ENCODE measurements at regions not wholly inside any gene's neighbourhood (a gene's known extent, or its start where the extent isn't known, plus 50 kb on each side); places are given as distances from the start of the nearest gene placed in this dataset.

GRCh38 chr21:14864211-14865021 lies 200.4 kb downstream of the NRIP1 start:
- H3K9ac ChIP-seq (ENCODE audit: low read length): no peak overlapping the region

GRCh38 chr21:14863745-14864210 lies 201.0 kb downstream of the NRIP1 start:
- H3K4me1 ChIP-seq (ENCODE audit: control insufficient read depth, insufficient read depth, low read length): no peaks in the 10 kb centered on the region
- no peak overlapping the region for H3K4me3 ChIP-seq (ENCODE audit: low read length)
- no peak overlapping the region for H3K9ac ChIP-seq (ENCODE audit: low read length)
- no peaks in the 10 kb centered on the region for H3K27me3 ChIP-seq (ENCODE audit: control insufficient read depth, insufficient read depth, low read length)
- H3K27ac ChIP-seq (ENCODE audit: low read depth, low read length): no peak overlapping the region
- H3K36me3 ChIP-seq (ENCODE audit: control insufficient read depth, insufficient read depth, low read length): no peaks in the 10 kb centered on the region

More at GRCh38 chr21:14864211-14865021, 200.4 kb downstream of the NRIP1 start:
- H3K27me3 ChIP-seq (ENCODE audit: control insufficient read depth, insufficient read depth, low read length): no peaks in the 10 kb centered on the region
- H3K27ac ChIP-seq (ENCODE audit: low read depth, low read length): no peak overlapping the region
- H3K4me3 ChIP-seq (ENCODE audit: low read length): no peak overlapping the region
- H3K36me3 ChIP-seq (ENCODE audit: control insufficient read depth, insufficient read depth, low read length): no peaks in the 10 kb centered on the region
- no peaks in the 10 kb centered on the region for H3K4me1 ChIP-seq (ENCODE audit: control insufficient read depth, insufficient read depth, low read length)

- no peak overlapping the region for H3K9ac ChIP-seq (ENCODE audit: low read length)
- H3K4me1 ChIP-seq (ENCODE audit: control insufficient read depth, insufficient read depth, low read length): no peaks in the 10 kb centered on the region
- H3K27me3 ChIP-seq (ENCODE audit: control insufficient read depth, insufficient read depth, low read length): no peaks in the 10 kb centered on the region
- no peaks in the 10 kb centered on the region for H3K36me3 ChIP-seq (ENCODE audit: control insufficient read depth, insufficient read depth, low read length)
- H3K4me3 ChIP-seq (ENCODE audit: low read length): no peak overlapping the region
- H3K27ac ChIP-seq (ENCODE audit: low read depth, low read length): no peak overlapping the region
These were observed 201.7 kb downstream of the NRIP1 start for GRCh38 chr21:14862794-14863720.

- no peaks in the 10 kb centered on the region for H3K27me3 ChIP-seq (ENCODE audit: control insufficient read depth, insufficient read depth, low read length)
- no peak overlapping the region for H3K4me3 ChIP-seq (ENCODE audit: low read length)
- no peak overlapping the region for H3K27ac ChIP-seq (ENCODE audit: low read depth, low read length)
- H3K4me1 ChIP-seq (ENCODE audit: control insufficient read depth, insufficient read depth, low read length): no peaks in the 10 kb centered on the region
- H3K36me3 ChIP-seq (ENCODE audit: control insufficient read depth, insufficient read depth, low read length): no peaks in the 10 kb centered on the region
- no peak overlapping the region for H3K9ac ChIP-seq (ENCODE audit: low read length)
These were observed 206.5 kb downstream of the NRIP1 start for GRCh38 chr21:14858311-14858710.

- no peak overlapping the region for H3K27ac ChIP-seq (ENCODE audit: low read depth, low read length)
- no peaks in the 10 kb centered on the region for H3K36me3 ChIP-seq (ENCODE audit: control insufficient read depth, insufficient read depth, low read length)
- H3K27me3 ChIP-seq (ENCODE audit: control insufficient read depth, insufficient read depth, low read length): no peaks in the 10 kb centered on the region
- H3K9ac ChIP-seq (ENCODE audit: low read length): no peak overlapping the region
- H3K4me3 ChIP-seq (ENCODE audit: low read length): no peak overlapping the region
- no peaks in the 10 kb centered on the region for H3K4me1 ChIP-seq (ENCODE audit: control insufficient read depth, insufficient read depth, low read length)
These were observed 207.3 kb downstream of the NRIP1 start for GRCh38 chr21:14857529-14857928.

GRCh38 chr21:14850394-14850793 lies 214.4 kb downstream of the NRIP1 start:
- Histone ChIP-seq H3K4me1 (ENCODE audit: control insufficient read depth, insufficient read depth, low read length) (no peaks in the 10 kb centered on the region), H3K27me3 (ENCODE audit: control insufficient read depth, insufficient read depth, low read length) (no peaks in the 10 kb centered on the region), H3K36me3 (ENCODE audit: control insufficient read depth, insufficient read depth, low read length) (no peaks in the 10 kb centered on the region), H3K27ac (ENCODE audit: low read depth, low read length) (no peak overlapping the region), H3K9ac (ENCODE audit: low read length) (no peak overlapping the region), H3K4me3 (ENCODE audit: low read length) (no peak overlapping the region)

- Histone ChIP-seq H3K9ac (ENCODE audit: low read length) (no peak overlapping the region), H3K27me3 (ENCODE audit: control insufficient read depth, insufficient read depth, low read length) (no peaks in the 10 kb centered on the region), H3K4me1 (ENCODE audit: control insufficient read depth, insufficient read depth, low read length) (no peaks in the 10 kb centered on the region), H3K4me3 (ENCODE audit: low read length) (no peak overlapping the region), H3K27ac (ENCODE audit: low read depth, low read length) (no peak overlapping the region), H3K36me3 (ENCODE audit: control insufficient read depth, insufficient read depth, low read length) (no peaks in the 10 kb centered on the region)
These were observed 218.2 kb downstream of the NRIP1 start for GRCh38 chr21:14846621-14847020.

- H3K36me3 ChIP-seq (ENCODE audit: control insufficient read depth, insufficient read depth, low read length): no peaks in the 10 kb centered on the region
- no peak overlapping the region for H3K27ac ChIP-seq (ENCODE audit: low read depth, low read length)
- H3K9ac ChIP-seq (ENCODE audit: low read length): no peak overlapping the region
- H3K4me3 ChIP-seq (ENCODE audit: low read length): no peak overlapping the region
- no peaks in the 10 kb centered on the region for H3K4me1 ChIP-seq (ENCODE audit: control insufficient read depth, insufficient read depth, low read length)
- no peaks in the 10 kb centered on the region for H3K27me3 ChIP-seq (ENCODE audit: control insufficient read depth, insufficient read depth, low read length)
These were observed 220.8 kb downstream of the NRIP1 start for GRCh38 chr21:14844001-14844400.

- Histone ChIP-seq H3K27ac (ENCODE audit: low read depth, low read length) (no peak overlapping the region), H3K9ac (ENCODE audit: low read length) (no peak overlapping the region), H3K27me3 (ENCODE audit: control insufficient read depth, insufficient read depth, low read length) (no peaks in the 10 kb centered on the region), H3K4me3 (ENCODE audit: low read length) (no peak overlapping the region), H3K36me3 (ENCODE audit: control insufficient read depth, insufficient read depth, low read length) (no peaks in the 10 kb centered on the region), H3K4me1 (ENCODE audit: control insufficient read depth, insufficient read depth, low read length) (no peaks in the 10 kb centered on the region)
These were observed 222.2 kb downstream of the NRIP1 start for GRCh38 chr21:14842601-14843000.

- Histone ChIP-seq H3K4me1 (ENCODE audit: control insufficient read depth, insufficient read depth, low read length) (no peaks in the 10 kb centered on the region), H3K4me3 (ENCODE audit: low read length) (no peak overlapping the region), H3K36me3 (ENCODE audit: control insufficient read depth, insufficient read depth, low read length) (no peaks in the 10 kb centered on the region), H3K27ac (ENCODE audit: low read depth, low read length) (no peak overlapping the region), H3K27me3 (ENCODE audit: control insufficient read depth, insufficient read depth, low read length) (no peaks in the 10 kb centered on the region), H3K9ac (ENCODE audit: low read length) (no peak overlapping the region)
These were observed 223.0 kb downstream of the NRIP1 start for GRCh38 chr21:14841511-14842472.

- H3K4me3 ChIP-seq (ENCODE audit: low read length): no peak overlapping the region
- no peaks in the 10 kb centered on the region for H3K36me3 ChIP-seq (ENCODE audit: control insufficient read depth, insufficient read depth, low read length)
- no peaks in the 10 kb centered on the region for H3K27me3 ChIP-seq (ENCODE audit: control insufficient read depth, insufficient read depth, low read length)
- no peak overlapping the region for H3K27ac ChIP-seq (ENCODE audit: low read depth, low read length)
- no peak overlapping the region for H3K9ac ChIP-seq (ENCODE audit: low read length)
- no peaks in the 10 kb centered on the region for H3K4me1 ChIP-seq (ENCODE audit: control insufficient read depth, insufficient read depth, low read length)
These were observed 226.4 kb downstream of the NRIP1 start for GRCh38 chr21:14838400-14838799.

GRCh38 chr21:14836950-14837349 lies 227.8 kb downstream of the NRIP1 start:
- H3K4me3 ChIP-seq (ENCODE audit: low read length): no peak overlapping the region
- H3K9ac ChIP-seq (ENCODE audit: low read length): no peak overlapping the region
- no peak overlapping the region for H3K27ac ChIP-seq (ENCODE audit: low read depth, low read length)
- no peaks in the 10 kb centered on the region for H3K27me3 ChIP-seq (ENCODE audit: control insufficient read depth, insufficient read depth, low read length)
- H3K4me1 ChIP-seq (ENCODE audit: control insufficient read depth, insufficient read depth, low read length): no peaks in the 10 kb centered on the region
- H3K36me3 ChIP-seq (ENCODE audit: control insufficient read depth, insufficient read depth, low read length): no peaks in the 10 kb centered on the region
